ENCODE measurements at regions not wholly inside any gene's neighbourhood (a gene's known extent, or its start where the extent isn't known, plus 50 kb on each side); places are given as distances from the start of the nearest gene placed in this dataset.

DNA sequence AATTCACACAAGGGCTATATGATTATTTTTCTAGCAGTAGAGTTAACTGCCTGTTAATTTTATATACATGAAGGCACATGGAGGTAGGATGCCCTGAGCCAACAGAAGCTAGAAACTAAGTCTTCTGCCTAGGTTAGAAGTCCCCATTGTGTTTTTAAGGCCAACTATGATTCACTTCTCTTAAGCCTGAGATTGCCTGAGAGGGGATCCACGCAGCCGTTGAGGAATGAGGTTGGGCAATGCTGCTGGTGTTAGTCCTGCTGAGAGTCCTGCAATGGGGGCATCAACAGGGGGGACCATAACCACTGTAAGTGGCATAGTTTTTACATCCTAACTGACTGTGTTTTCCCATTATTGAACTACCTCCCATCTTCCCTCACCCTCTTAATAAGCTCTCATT, 60.1 kb upstream of the PFN2 start:
- FAIRE-seq = no peak
- no peaks in the 10 kb centered on the region for H3K36me3 ChIP-seq

DNA sequence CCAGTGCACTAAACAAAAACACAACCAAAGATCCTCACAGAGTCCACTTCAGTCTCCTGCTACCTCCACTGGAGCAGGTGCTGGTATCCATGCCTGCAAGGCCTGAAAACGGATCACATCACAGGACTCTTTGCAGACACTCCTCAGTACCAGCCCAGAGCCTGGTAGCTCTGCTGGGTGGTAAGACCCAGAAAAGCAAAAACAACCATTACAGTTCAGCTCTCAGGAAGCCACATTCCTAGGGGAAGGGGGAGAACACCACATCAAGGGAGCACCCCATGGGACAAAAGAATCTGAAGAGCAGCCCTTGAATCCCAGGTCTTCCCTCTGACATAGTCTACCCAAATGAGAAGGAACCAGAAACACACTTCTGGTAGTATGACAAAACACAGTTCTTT, 52.5 kb upstream of the PFN2 start:
- Histone ChIP-seq H3K27ac (no peak overlapping the region), H3K4me3 (no peak overlapping the region), H3K27me3 (no peaks in the 10 kb centered on the region), H3K4me1 (no peaks in the 10 kb centered on the region), H3K36me3 (no peaks in the 10 kb centered on the region), H3K9me3 (no peaks in the 10 kb centered on the region)
- DNase-seq (no peak), ATAC-seq (no peak), FAIRE-seq (no peak)
- WGBS, 2 donors = 62 to 70% methylated on average over 1 of the region's 1 CpG
- TF ChIP-seq, protein P1, sequence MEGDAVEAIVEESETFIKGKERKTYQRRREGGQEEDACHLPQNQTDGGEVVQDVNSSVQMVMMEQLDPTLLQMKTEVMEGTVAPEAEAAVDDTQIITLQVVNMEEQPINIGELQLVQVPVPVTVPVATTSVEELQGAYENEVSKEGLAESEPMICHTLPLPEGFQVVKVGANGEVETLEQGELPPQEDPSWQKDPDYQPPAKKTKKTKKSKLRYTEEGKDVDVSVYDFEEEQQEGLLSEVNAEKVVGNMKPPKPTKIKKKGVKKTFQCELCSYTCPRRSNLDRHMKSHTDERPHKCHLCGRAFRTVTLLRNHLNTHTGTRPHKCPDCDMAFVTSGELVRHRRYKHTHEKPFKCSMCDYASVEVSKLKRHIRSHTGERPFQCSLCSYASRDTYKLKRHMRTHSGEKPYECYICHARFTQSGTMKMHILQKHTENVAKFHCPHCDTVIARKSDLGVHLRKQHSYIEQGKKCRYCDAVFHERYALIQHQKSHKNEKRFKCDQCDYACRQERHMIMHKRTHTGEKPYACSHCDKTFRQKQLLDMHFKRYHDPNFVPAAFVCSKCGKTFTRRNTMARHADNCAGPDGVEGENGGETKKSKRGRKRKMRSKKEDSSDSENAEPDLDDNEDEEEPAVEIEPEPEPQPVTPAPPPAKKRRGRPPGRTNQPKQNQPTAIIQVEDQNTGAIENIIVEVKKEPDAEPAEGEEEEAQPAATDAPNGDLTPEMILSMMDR (IDR thresholded peaks at IDR 0.05) = no peak
- intact Hi-C loops (cut with DNase I) = no loop called here

More for the DNA sequence above, 60.1 kb upstream of the PFN2 start:
- no peak for ATAC-seq
- Histone ChIP-seq H3K27ac (no peak overlapping the region), H3K4me1 (no peaks in the 10 kb centered on the region), H3K27me3 (no peaks in the 10 kb centered on the region), H3K9me3 (no peaks in the 10 kb centered on the region), H3K4me3 (no peak overlapping the region)
- 89 to 91% methylated on average over 2 of the region's 2 CpGs for WGBS, 2 donors
- TF ChIP-seq, protein P1 (IDR thresholded peaks at IDR 0.05) = no peak
- intact Hi-C loops (cut with DNase I) = no loop called here
- no peak for DNase-seq

DNA sequence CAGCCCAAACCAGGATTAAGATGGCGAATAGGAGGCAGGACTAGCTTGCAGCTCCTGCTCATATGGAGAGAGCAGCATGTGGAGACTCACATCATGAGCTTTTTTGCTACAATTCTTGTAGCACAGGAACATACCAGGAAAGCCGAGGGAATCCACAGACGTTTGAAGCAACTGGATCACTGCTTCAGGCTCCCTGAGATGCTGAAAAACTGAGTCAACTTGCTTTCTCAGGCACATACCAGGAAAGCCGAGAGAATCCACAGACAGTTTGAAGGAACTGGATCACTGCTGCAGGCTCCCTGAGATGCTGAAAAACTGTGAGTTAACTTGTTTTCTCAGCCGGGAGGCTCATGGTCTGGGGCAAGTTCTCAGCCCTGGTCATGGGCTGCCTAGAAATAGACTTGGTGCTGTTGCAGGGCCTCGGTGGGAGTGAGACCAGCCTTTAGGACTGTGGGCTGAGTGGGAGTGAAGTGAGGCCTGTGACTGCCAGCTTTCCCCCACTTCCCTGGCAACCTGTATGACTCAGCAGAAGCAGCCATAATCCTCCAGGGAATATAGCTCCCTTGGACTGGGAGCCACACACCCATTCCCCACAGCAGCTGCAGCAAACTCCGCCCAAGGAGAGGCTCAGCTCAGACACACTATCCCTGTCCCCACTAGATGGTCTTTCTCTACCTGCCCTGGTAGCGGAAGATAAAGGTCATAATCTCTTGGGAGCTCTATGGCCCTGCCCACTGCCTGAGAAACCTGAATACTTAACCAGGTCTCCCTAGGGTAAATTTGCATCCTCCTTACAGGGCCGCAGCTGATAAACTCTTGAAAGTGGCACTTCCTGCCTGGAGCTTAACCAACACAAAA, 51.9 kb upstream of the PFN2 start:
- TF ChIP-seq, protein P1 (IDR thresholded peaks at IDR 0.05) = no peak
- H3K27ac ChIP-seq = no peak overlapping the region
- no peaks in the 10 kb centered on the region for H3K9me3 ChIP-seq
- ATAC-seq (no peak), DNase-seq (no peak), FAIRE-seq (no peak)
- no peaks in the 10 kb centered on the region for H3K4me1 ChIP-seq
- H3K36me3 ChIP-seq = no peaks in the 10 kb centered on the region
- no peaks in the 10 kb centered on the region for H3K27me3 ChIP-seq
- intact Hi-C loops (cut with DNase I) = no loop called here
- no peak overlapping the region for H3K4me3 ChIP-seq
- WGBS, 2 donors = 82 to 85% methylated on average over 9 of the region's 9 CpGs

DNA sequence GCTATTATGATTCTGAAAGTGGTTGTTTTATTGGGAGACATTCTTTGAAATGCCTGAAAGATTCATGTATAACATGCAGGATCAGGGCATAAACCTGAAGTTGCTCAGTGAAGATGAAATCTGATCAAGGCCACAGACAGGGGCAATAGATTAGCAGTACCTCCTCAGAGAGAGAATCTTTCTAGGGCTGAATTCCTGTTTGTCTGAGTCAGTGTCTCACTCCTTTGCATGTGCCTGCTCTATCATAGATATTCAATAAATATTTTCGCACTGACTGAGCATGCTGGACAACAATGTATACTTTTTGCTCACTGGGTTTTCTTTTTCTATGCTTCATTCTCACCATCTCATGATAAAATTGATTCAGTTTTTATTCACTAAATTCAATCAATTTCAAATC, 49.8 kb upstream of the PFN2 start:
- DNase-seq = no peak
- Histone ChIP-seq H3K4me3 (no peak overlapping the region), H3K36me3 (no peaks in the 10 kb centered on the region), H3K9me3 (no peaks in the 10 kb centered on the region), H3K27me3 (no peaks in the 10 kb centered on the region), H3K4me1 (no peaks in the 10 kb centered on the region), H3K27ac (no peak overlapping the region)
- 83 to 85% methylated on average over 1 of the region's 1 CpG for WGBS, 2 donors
- TF ChIP-seq, protein P1 (IDR thresholded peaks at IDR 0.05) = no peak
- intact Hi-C loops (cut with DNase I) = no loop called here
- ATAC-seq = no peak
- FAIRE-seq = no peak
